Tibial nerve (tissue), 4 donors: ENCODE measurements at regions not wholly inside any gene's neighbourhood (a gene's known extent, or its start where the extent isn't known, plus 50 kb on each side); places are given as distances from the start of the nearest gene placed in this dataset.
A peak's percentile ranks its signal among the peaks of the same experiment; 100 is the strongest.

Experiments
- DNase-seq, 2 donors: peaks; one replicate each; pipeline ENCODE4 v3.0.0-alpha.2; 2019; ENCODE audit warnings: low spot score in 2 of 2
- H3K27ac ChIP-seq, 4 donors: fragments of 200-600 bp; sonication (generic) in 3 of 4; one replicate each; pipeline ENCODE4 v1.5.1; 2017 to 2019; ENCODE audit warnings: mild to moderate bottlenecking in 1 of 4
- H3K27me3 ChIP-seq, 2 donors: fragments of 200-600 bp; sonication (generic) in 1 of 2; one replicate each; pipeline versions ENCODE4 v1.5.1 to v1.6.0; 2017 to 2019
- H3K36me3 ChIP-seq, 3 donors: fragments of 200-600 bp; sonication (generic); one replicate each; pipeline ENCODE4 v1.5.1; 2018 to 2019
- H3K4me1 ChIP-seq, 4 donors: fragments of 200-600 bp; sonication (generic) in 3 of 4; one replicate each; pipeline ENCODE4 v1.5.1; 2017 to 2019
- H3K4me3 ChIP-seq, 4 donors: fragments of 200-600 bp; sonication (generic) in 3 of 4; one replicate each; pipeline ENCODE4 v1.5.1; 2017 to 2019; ENCODE audit warnings: mild to moderate bottlenecking in 1 of 4, moderate library complexity in 1 of 4
- H3K9me3 ChIP-seq, 4 donors: fragments of 200-600 bp; sonication (generic) in 3 of 4; one replicate each; pipeline ENCODE4 v1.5.1; 2017 to 2019
- EP300 ChIP-seq, 2 donors: sonication (generic); formaldehyde crosslinking; IDR thresholded peaks; one replicate each; pipeline ENCODE4 v1.6.1; 2017; ENCODE audit warnings: antibody characterized with exemption in 2 of 2, mild to moderate bottlenecking in 1 of 2
- POLR2A ChIP-seq, 2 donors: fragments of 450-650 bp; IDR thresholded peaks; one replicate each; pipeline ENCODE4 v1.6.1; 2017; ENCODE audit warnings: antibody characterized with exemption in 2 of 2, mild to moderate bottlenecking in 2 of 2, moderate library complexity in 2 of 2
- WGBS, 2 donors: methylation state at CpG; one replicate each; pipeline ENCODE4 v1.1.5; 2018; 5-methylcytosine and 5-hydroxymethylcytosine counted together
- TF ChIP-seq, protein P1 (sequence below), 5 experiments: fragments of 200-600 bp in 3 of 5; fragments of 450-650 bp in 2 of 5; sonication (generic) in 3 of 5; IDR thresholded peaks; one replicate each; pipeline ENCODE4 v1.5.1; 2016 to 2019; ENCODE audit warnings: antibody characterized with exemption in 5 of 5, mild to moderate bottlenecking in 3 of 5, moderate library complexity in 2 of 5

GRCh38 chr7:55276572-55277295 lies 88.4 kb upstream of the LANCL2 start:
- H3K36me3 ChIP-seq: no peaks in the 10 kb centered on the region
- DNase-seq: no peak
- 72 to 76% methylated on average over 9 of the region's 9 CpGs for WGBS, 2 donors

GRCh38 chr7:55277916-55278315 lies 87.2 kb upstream of the LANCL2 start:
- no peaks in the 10 kb centered on the region for H3K27me3 ChIP-seq
- no peaks in the 10 kb centered on the region for H3K9me3 ChIP-seq
- DNase-seq: no peak
- no peak overlapping the region for H3K27ac ChIP-seq
- H3K4me1 ChIP-seq: no peaks in the 10 kb centered on the region
- no peak overlapping the region for H3K4me3 ChIP-seq
- H3K36me3 ChIP-seq: no peaks in the 10 kb centered on the region
- TF ChIP-seq EP300 (IDR thresholded peaks at IDR 0.05): no peak
- TF ChIP-seq, protein P1, sequence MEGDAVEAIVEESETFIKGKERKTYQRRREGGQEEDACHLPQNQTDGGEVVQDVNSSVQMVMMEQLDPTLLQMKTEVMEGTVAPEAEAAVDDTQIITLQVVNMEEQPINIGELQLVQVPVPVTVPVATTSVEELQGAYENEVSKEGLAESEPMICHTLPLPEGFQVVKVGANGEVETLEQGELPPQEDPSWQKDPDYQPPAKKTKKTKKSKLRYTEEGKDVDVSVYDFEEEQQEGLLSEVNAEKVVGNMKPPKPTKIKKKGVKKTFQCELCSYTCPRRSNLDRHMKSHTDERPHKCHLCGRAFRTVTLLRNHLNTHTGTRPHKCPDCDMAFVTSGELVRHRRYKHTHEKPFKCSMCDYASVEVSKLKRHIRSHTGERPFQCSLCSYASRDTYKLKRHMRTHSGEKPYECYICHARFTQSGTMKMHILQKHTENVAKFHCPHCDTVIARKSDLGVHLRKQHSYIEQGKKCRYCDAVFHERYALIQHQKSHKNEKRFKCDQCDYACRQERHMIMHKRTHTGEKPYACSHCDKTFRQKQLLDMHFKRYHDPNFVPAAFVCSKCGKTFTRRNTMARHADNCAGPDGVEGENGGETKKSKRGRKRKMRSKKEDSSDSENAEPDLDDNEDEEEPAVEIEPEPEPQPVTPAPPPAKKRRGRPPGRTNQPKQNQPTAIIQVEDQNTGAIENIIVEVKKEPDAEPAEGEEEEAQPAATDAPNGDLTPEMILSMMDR (IDR thresholded peaks at IDR 0.05): no peak
- TF ChIP-seq POLR2A (IDR thresholded peaks at IDR 0.05): no peak
- 74 to 81% methylated on average over 6 of the region's 6 CpGs for WGBS, 2 donors

More at GRCh38 chr7:55276572-55277295, 88.4 kb upstream of the LANCL2 start:
- Histone ChIP-seq H3K27ac (no peak overlapping the region), H3K27me3 (no peaks in the 10 kb centered on the region), H3K4me1 (no peaks in the 10 kb centered on the region), H3K9me3 (no peaks in the 10 kb centered on the region), H3K4me3 (no peak overlapping the region)
- TF ChIP-seq EP300 (IDR thresholded peaks at IDR 0.05) (no peak), POLR2A (IDR thresholded peaks at IDR 0.05) (no peak)
- TF ChIP-seq, protein P1 (IDR thresholded peaks at IDR 0.05): no peak

GRCh38 chr7:55278321-55278720 lies 86.8 kb upstream of the LANCL2 start:
- WGBS, 2 donors: 82 to 87% methylated on average over 9 of the region's 9 CpGs
- no peak for DNase-seq
- H3K36me3 ChIP-seq: no peaks in the 10 kb centered on the region
- H3K27me3 ChIP-seq: no peaks in the 10 kb centered on the region
- no peak overlapping the region for H3K4me3 ChIP-seq
- H3K4me1 ChIP-seq: no peaks in the 10 kb centered on the region
- no peaks in the 10 kb centered on the region for H3K9me3 ChIP-seq
- TF ChIP-seq, protein P1 (IDR thresholded peaks at IDR 0.05): no peak
- no peak for TF ChIP-seq POLR2A (IDR thresholded peaks at IDR 0.05)
- TF ChIP-seq EP300 (IDR thresholded peaks at IDR 0.05): no peak
- H3K27ac ChIP-seq: no peak overlapping the region

DNA sequence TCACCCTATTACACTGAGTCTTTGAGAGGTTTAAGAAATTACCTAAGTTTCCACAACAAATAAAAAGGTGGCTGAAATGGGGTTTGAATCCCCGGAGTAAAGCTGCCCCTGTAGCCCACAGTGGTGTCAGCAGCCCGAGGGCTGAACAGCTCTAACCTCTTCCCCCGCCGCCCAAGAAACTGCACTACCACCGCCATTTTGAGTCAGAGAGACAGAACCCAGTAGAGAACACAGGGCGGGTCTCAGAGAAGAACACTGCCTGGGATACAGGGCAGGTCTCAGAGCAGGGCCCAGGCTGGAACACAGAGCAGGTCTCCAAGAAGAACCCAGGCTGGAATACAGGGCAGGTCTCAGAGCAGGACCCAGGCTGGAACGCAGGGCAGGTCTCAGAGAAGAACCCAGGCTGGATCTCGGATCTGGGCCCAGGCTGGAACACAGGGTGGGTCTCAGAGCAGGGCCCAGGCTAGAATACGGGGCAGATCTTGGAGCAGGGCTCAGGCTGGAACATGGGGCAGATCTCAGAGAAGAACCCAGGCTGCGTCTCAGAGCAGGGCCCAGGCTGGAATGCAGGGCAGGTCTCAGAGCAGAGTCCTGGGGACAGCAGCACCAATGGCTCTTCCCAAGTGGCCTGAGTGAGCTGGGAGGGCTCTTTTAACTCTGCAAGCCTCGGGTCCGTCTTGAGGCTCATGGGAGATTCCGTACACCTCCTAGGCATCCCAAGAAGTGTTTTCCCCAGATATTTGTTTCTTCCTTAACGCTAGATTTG lies 85.9 kb upstream of the LANCL2 start:
- Histone ChIP-seq H3K4me3 (no peak overlapping the region), H3K27ac (no peak overlapping the region), H3K27me3 (no peaks in the 10 kb centered on the region), H3K36me3 (no peaks in the 10 kb centered on the region), H3K4me1 (no peaks in the 10 kb centered on the region), H3K9me3 (no peaks in the 10 kb centered on the region)
- DNase-seq: no peak
- 76 to 81% methylated on average over 13 to 14 of the region's 14 CpGs for WGBS, 2 donors
- no peak for TF ChIP-seq EP300 (IDR thresholded peaks at IDR 0.05)

DNA sequence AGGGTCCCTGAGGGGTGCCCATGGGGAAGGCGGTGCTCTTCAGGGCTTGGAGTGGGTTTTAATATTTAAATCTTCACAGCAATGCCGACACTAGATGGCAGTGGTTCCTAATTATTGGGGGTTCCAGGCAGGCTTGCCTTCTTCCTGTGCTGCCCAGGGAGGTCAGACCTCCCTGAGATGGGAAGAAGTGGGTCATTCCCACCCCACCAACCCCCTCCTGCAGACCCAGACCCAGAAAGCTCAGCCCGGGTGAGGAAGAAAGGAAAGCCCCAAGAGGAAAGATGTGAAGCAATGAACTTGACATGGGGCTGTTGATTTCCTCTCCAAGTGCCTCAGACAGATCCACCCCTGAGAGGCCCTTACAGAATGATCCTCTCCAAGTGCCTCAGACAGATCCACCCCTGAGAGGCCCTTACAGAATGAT lies 85.1 kb upstream of the LANCL2 start:
- WGBS, 2 donors: 1 to 2% methylated on average over 3 of the region's 3 CpGs
- no peaks in the 10 kb centered on the region for H3K27me3 ChIP-seq
- peak; percentile 38 to 88 for DNase-seq
- TF ChIP-seq, protein P1 (IDR thresholded peaks at IDR 0.05): peak; percentile 41 to 74 (median 63)
- TF ChIP-seq POLR2A (IDR thresholded peaks at IDR 0.05): no peak
- H3K9me3 ChIP-seq: no peaks in the 10 kb centered on the region
- no peaks in the 10 kb centered on the region for H3K36me3 ChIP-seq
- no peaks in the 10 kb centered on the region for H3K4me1 ChIP-seq
- H3K27ac ChIP-seq: no peak overlapping the region
- H3K4me3 ChIP-seq: no peak overlapping the region
